Neural cell (in vitro differentiated cells): ENCODE measurements at regions not wholly inside any gene's neighbourhood (a gene's known extent, or its start where the extent isn't known, plus 50 kb on each side); places are given as distances from the start of the nearest gene placed in this dataset.

ENCODE experiments used
- H2AFZ ChIP-seq: fragments of 200-600, 300-800 bp; sonication (generic), shearing (Covaris generic); 2 replicates; pipeline ENCODE4 v1.6.0; 2014; ENCODE audit warnings: low read depth, mild to moderate bottlenecking, antibody characterized with exemption, low read length, moderate library complexity
- H3F3A ChIP-seq: fragments of 200-600 bp; shearing (Covaris generic); 2 replicates; pipeline ENCODE4 v1.6.1; 2016; ENCODE audit warnings: mild to moderate bottlenecking, moderate library complexity, mixed read lengths, antibody characterized with exemption, low read length; ENCODE audit not compliant: insufficient read depth, poor library complexity, severe bottlenecking
- H3K27ac ChIP-seq: fragments of 200-600, 300-800 bp; sonication (generic), shearing (Covaris generic); 2 replicates; pipeline ENCODE4 v1.5.1; 2014; ENCODE audit warnings: mild to moderate bottlenecking, low read length, moderate library complexity
- H3K27me3 ChIP-seq: fragments of 300-800, 200-600 bp; sonication (generic), shearing (Covaris generic); 2 replicates; pipeline ENCODE4 v1.6.0; 2014; ENCODE audit warnings: mild to moderate bottlenecking, low read depth, low read length, moderate library complexity; ENCODE audit not compliant: insufficient read depth
- H3K36me3 ChIP-seq: fragments of 300-800, 200-600 bp; sonication (generic), shearing (Covaris generic); 2 replicates; pipeline ENCODE4 v1.5.1; 2014; ENCODE audit warnings: mild to moderate bottlenecking, antibody characterized with exemption, low read length, moderate library complexity; ENCODE audit not compliant: insufficient read depth
- H3K4me2 ChIP-seq: fragments of 300-800, 200-600 bp; sonication (generic), shearing (Covaris generic); 2 replicates; pipeline ENCODE4 v1.6.0; 2014; ENCODE audit warnings: mild to moderate bottlenecking, low read length
- H3K4me3 ChIP-seq: fragments of 300-800, 200-600 bp; sonication (generic), shearing (Covaris generic); 2 replicates; pipeline ENCODE4 v1.5.1; 2014; ENCODE audit warnings: mild to moderate bottlenecking, low read length, moderate library complexity
- H3K79me2 ChIP-seq: fragments of 200-600 bp; shearing (Covaris generic); replicated peaks from 2 replicates; pipeline ENCODE4 v1.6.0; 2014; ENCODE audit warnings: mild to moderate bottlenecking, low read length, moderate library complexity; ENCODE audit not compliant: insufficient read depth
- H3K9ac ChIP-seq: fragments of 300-800, 200-600 bp; sonication (generic), shearing (Covaris generic); 2 replicates; pipeline ENCODE4 v1.6.1; 2016; ENCODE audit warnings: mild to moderate bottlenecking, low read length, mixed read lengths
- H3K9me2 ChIP-seq: fragments of 200-600 bp; shearing (Covaris generic); 2 replicates; pipeline ENCODE4 v1.6.1; 2016; ENCODE audit warnings: mild to moderate bottlenecking, low read length, mixed read lengths; ENCODE audit not compliant: insufficient read depth
- H3K9me3 ChIP-seq: fragments of 200-600, 300-800 bp; sonication (generic), shearing (Covaris generic); 2 replicates; pipeline ENCODE4 v1.6.1; 2016; ENCODE audit warnings: mild to moderate bottlenecking, mixed run types, low read length, moderate library complexity, mixed read lengths
- H4K20me1 ChIP-seq: fragments of 200-600 bp; shearing (Covaris generic); 2 replicates; pipeline ENCODE4 v1.6.1; 2016; ENCODE audit warnings: mild to moderate bottlenecking, mixed run types; ENCODE audit not compliant: insufficient read depth
- CTCF ChIP-seq: fragments of 450-650 bp; IDR thresholded peaks from 2 replicates; pipeline ENCODE4 v1.5.1; 2014; ENCODE audit warnings: antibody characterized with exemption, mild to moderate bottlenecking, moderate library complexity; ENCODE audit not compliant: poor library complexity, severe bottlenecking
- EP300 ChIP-seq: fragments of 450-650 bp; conservative IDR thresholded peaks from 2 replicates; pipeline ENCODE4 v1.6.1; 2014; ENCODE audit warnings: antibody characterized with exemption, mild to moderate bottlenecking, moderate library complexity; ENCODE audit not compliant: poor library complexity, severe bottlenecking
- EZH2 ChIP-seq: fragments of 200-600, 300-800 bp; shearing (Covaris generic), sonication (generic); IDR thresholded peaks from 2 replicates; pipeline ENCODE4 v1.6.1; 2014; ENCODE audit warnings: antibody characterized with exemption, low read length, borderline replicate concordance, mild to moderate bottlenecking; ENCODE audit not compliant: insufficient read depth, poor library complexity, severe bottlenecking
- MXI1 ChIP-seq: fragments of 450-650 bp; conservative IDR thresholded peaks from 2 replicates; pipeline ENCODE4 v1.6.1; 2014; ENCODE audit warnings: antibody characterized with exemption, mild to moderate bottlenecking; ENCODE audit not compliant: poor library complexity, severe bottlenecking
- POLR2AphosphoS5 ChIP-seq: IDR thresholded peaks from 2 replicates; pipeline ENCODE4 v1.6.1; 2012
- RAD21 ChIP-seq: fragments of 450-650 bp; conservative IDR thresholded peaks from 2 replicates; pipeline ENCODE4 v1.6.1; 2014; ENCODE audit warnings: antibody characterized with exemption, mild to moderate bottlenecking, moderate library complexity
- REST ChIP-seq: IDR thresholded peaks from 2 replicates; pipeline ENCODE4 v1.6.1; 2012; ENCODE audit warnings: borderline replicate concordance
- SMC3 ChIP-seq: fragments of 450-650 bp; conservative IDR thresholded peaks from 2 replicates; pipeline ENCODE4 v1.6.1; 2014; ENCODE audit warnings: antibody characterized with exemption, mild to moderate bottlenecking, moderate library complexity; ENCODE audit not compliant: poor library complexity
- TAF1 ChIP-seq: IDR thresholded peaks from 2 replicates; pipeline ENCODE4 v1.6.1; 2012; ENCODE audit warnings: low read depth

DNA sequence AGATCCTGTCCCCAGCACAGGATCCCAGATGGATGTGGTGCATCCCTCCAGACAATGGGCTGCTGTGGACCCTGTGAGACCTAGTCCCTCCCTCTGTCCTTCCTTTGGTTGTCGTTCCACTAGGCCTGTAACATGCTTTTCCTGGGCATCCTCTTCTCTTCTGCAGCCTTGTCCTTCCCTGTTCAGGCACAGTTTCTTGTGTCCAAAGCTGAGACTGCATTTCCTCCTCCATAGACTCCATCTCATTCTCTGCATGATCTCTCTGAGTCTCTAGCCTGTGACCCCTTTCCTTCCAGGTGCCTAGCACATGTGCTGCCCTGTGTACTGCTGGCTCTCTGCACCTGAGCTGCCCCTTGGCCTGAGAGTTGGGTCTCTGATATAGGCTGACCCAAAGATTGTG is 293.5 kb upstream of the IGFBP3 start:
- H3K79me2 ChIP-seq, result no peaks in the 10 kb centered on the region
- no peaks in the 10 kb centered on the region for H3K9me3 ChIP-seq
- H3K9ac ChIP-seq, result no peak overlapping the region
- no peaks in the 10 kb centered on the region for H4K20me1 ChIP-seq
- no peak overlapping the region for H3K4me2 ChIP-seq
- no peak overlapping the region for H3K4me3 ChIP-seq
- H3K27ac ChIP-seq, result no peak overlapping the region
- H3K27me3 ChIP-seq, result no peaks in the 10 kb centered on the region
- no peak overlapping the region for H2AFZ ChIP-seq
- no peaks in the 10 kb centered on the region for H3K36me3 ChIP-seq
- TF ChIP-seq REST (no peak), EP300 (no peak), MXI1 (no peak), TAF1 (no peak), POLR2AphosphoS5 (no peak), EZH2 (no peak), CTCF (no peak), RAD21 (no peak), SMC3 (no peak)
- H3K9me2 ChIP-seq, result no peaks in the 10 kb centered on the region
- H3F3A ChIP-seq, result no peaks in the 10 kb centered on the region

GRCh38 chr7:46213154-46213537 is 292.1 kb upstream of the IGFBP3 start:
- no peak overlapping the region for H3K27ac ChIP-seq
- no peaks in the 10 kb centered on the region for H3F3A ChIP-seq
- no peak overlapping the region for H3K4me2 ChIP-seq
- no peaks in the 10 kb centered on the region for H3K36me3 ChIP-seq
- H3K79me2 ChIP-seq, result no peaks in the 10 kb centered on the region
- H3K9ac ChIP-seq, result no peak overlapping the region
- H3K9me2 ChIP-seq, result no peaks in the 10 kb centered on the region
- H2AFZ ChIP-seq, result no peak overlapping the region
- TF ChIP-seq TAF1 (no peak), EP300 (no peak), SMC3 (no peak), CTCF (no peak), POLR2AphosphoS5 (no peak), REST (no peak), MXI1 (no peak), RAD21 (no peak), EZH2 (no peak)
- no peaks in the 10 kb centered on the region for H4K20me1 ChIP-seq
- H3K4me3 ChIP-seq, result no peak overlapping the region
- H3K27me3 ChIP-seq, result no peaks in the 10 kb centered on the region
- no peaks in the 10 kb centered on the region for H3K9me3 ChIP-seq
